Activated naive CD8-positive, alpha-beta T cell treated with anti-CD3 and anti-CD28 coated beads, Interleukin-2, amount 50 U/mL, for 16 hours (primary cell): ENCODE measurements at regions not wholly inside any gene's neighbourhood (a gene's known extent, or its start where the extent isn't known, plus 50 kb on each side); places are given as distances from the start of the nearest gene placed in this dataset.

ENCODE experiments used
- DNase-seq: peaks from one replicate; pipeline ENCODE4 v3.0.0-alpha.2; 2020; ENCODE audit warnings: low read depth, low spot score

GRCh38 chr22:47609653-47610052 lies 847.2 kb downstream of the TBC1D22A start:
- DNase-seq, result no peak

- DNase-seq, result no peak
Observed at GRCh38 chr22:47608421-47608820, 846.0 kb downstream of the TBC1D22A start.

GRCh38 chr22:47607486-47607885 lies 845.0 kb downstream of the TBC1D22A start:
- DNase-seq, result no peak

GRCh38 chr22:47606426-47606825 lies 844.0 kb downstream of the TBC1D22A start:
- no peak for DNase-seq

- no peak for DNase-seq
Observed at GRCh38 chr22:47605886-47606285, 843.4 kb downstream of the TBC1D22A start.

GRCh38 chr22:47605441-47605840 lies 843.0 kb downstream of the TBC1D22A start:
- no peak for DNase-seq

- DNase-seq, result no peak
Observed at GRCh38 chr22:47604563-47604962, 842.1 kb downstream of the TBC1D22A start.

GRCh38 chr22:47602732-47603131 lies 840.3 kb downstream of the TBC1D22A start:
- DNase-seq, result no peak

GRCh38 chr22:47601666-47602065 lies 839.2 kb downstream of the TBC1D22A start:
- DNase-seq, result no peak

GRCh38 chr22:47600791-47601625 lies 838.6 kb downstream of the TBC1D22A start:
- DNase-seq, result no peak

- no peak for DNase-seq
Observed at GRCh38 chr22:47600281-47600680, 837.8 kb downstream of the TBC1D22A start.

- no peak for DNase-seq
Observed at GRCh38 chr22:47599753-47600152, 837.3 kb downstream of the TBC1D22A start.

GRCh38 chr22:47598864-47599263 lies 836.4 kb downstream of the TBC1D22A start:
- no peak for DNase-seq

GRCh38 chr22:47597041-47597440 lies 834.6 kb downstream of the TBC1D22A start:
- DNase-seq, result no peak

- no peak for DNase-seq
Observed at GRCh38 chr22:47596176-47596690, 833.8 kb downstream of the TBC1D22A start.

GRCh38 chr22:47594836-47595521 lies 832.5 kb downstream of the TBC1D22A start:
- DNase-seq, result no peak

- no peak for DNase-seq
Observed at GRCh38 chr22:47593911-47594311, 831.5 kb downstream of the TBC1D22A start.

GRCh38 chr22:47593291-47593690 lies 830.8 kb downstream of the TBC1D22A start:
- DNase-seq, result no peak

- no peak for DNase-seq
Observed at GRCh38 chr22:47592791-47593190, 830.3 kb downstream of the TBC1D22A start.

GRCh38 chr22:47591709-47592108 lies 829.3 kb downstream of the TBC1D22A start:
- no peak for DNase-seq

- DNase-seq, result no peak
Observed at GRCh38 chr22:47591016-47591415, 828.6 kb downstream of the TBC1D22A start.

GRCh38 chr22:47589271-47590250 lies 827.1 kb downstream of the TBC1D22A start:
- no peak for DNase-seq
